ENCODE measurements at regions not wholly inside any gene's neighbourhood (a gene's known extent, or its start where the extent isn't known, plus 50 kb on each side); places are given as distances from the start of the nearest gene placed in this dataset.

- intact Hi-C loops (cut with micrococcal nuclease), result no loop called here
- Histone ChIP-seq H3K4me2 (ENCODE audit: low read length) (no peak overlapping the region), H3K4me1 (ENCODE audit: control insufficient read depth in 1 of 2, insufficient read depth in 2 of 2, low read length in 2 of 2) (peaks cover 21 to 69% of the 10 kb centered on the region in 2 experiments), H3K4me3 (replicated peaks in 1 of 2; ENCODE audit: low read depth in 1 of 2, low read length in 2 of 2) (no peak overlapping the region), H2AFZ (ENCODE audit: low read depth, low read length, poor library complexity, severe bottlenecking) (no peak overlapping the region), H3K79me2 (ENCODE audit: insufficient read depth, low read length) (no peaks in the 10 kb centered on the region), H4K20me1 (ENCODE audit: insufficient read depth) (no peaks in the 10 kb centered on the region), H3K27me3 (ENCODE audit: insufficient read depth, low read length) (no peaks in the 10 kb centered on the region), H3K36me3 (ENCODE audit: control insufficient read depth in 1 of 2, insufficient read depth in 2 of 2, low read length in 2 of 2) (no peaks in the 10 kb centered on the region), H3K27ac (ENCODE audit: low read depth, low read length) (no peak overlapping the region), H3K9ac (ENCODE audit: low read length) (no peak overlapping the region), H3K9me3 (ENCODE audit: control insufficient read depth in 1 of 2, insufficient read depth in 1 of 2, low read depth in 1 of 2, low read length in 2 of 2) (no peaks in the 10 kb centered on the region), H3K9me2 (ENCODE audit: insufficient read depth) (no peaks in the 10 kb centered on the region)
- no TSS peak for BruUV-seq (replicated peaks)
- ChIA-PET POLR2A (no interaction called here), RAD21 (ENCODE audit: low non-redundant PET in 1 of 2, low total read pairs in 2 of 2, uncharacterized antibody in 2 of 2, unreplicated experiment in 2 of 2) (no interaction called here), CTCF (no interaction called here)
- no peak for TF ChIP-seq ELF1 (IDR thresholded peaks at IDR 0.05; ENCODE audit: borderline replicate concordance, low read depth)
- no peak for TF ChIP-seq POLR2AphosphoS5 (IDR thresholded peaks at IDR 0.05; ENCODE audit: low read depth, low read length)
- no peak for TF ChIP-seq SP1 (IDR thresholded peaks at IDR 0.05; ENCODE audit: low read depth)
- no peak for TF ChIP-seq EGR1 (IDR thresholded peaks at IDR 0.05; ENCODE audit: low read depth)
- TF ChIP-seq RAD21 (IDR thresholded peaks at IDR 0.05; ENCODE audit: low read depth), result no peak
- ATAC-seq (no peak), DNase-seq (ENCODE audit: low read depth, low spot score) (no peak)
These were observed 116.5 kb upstream of the ALDH1A3 start for GRCh38 chr15:100762913-100763834.

DNA sequence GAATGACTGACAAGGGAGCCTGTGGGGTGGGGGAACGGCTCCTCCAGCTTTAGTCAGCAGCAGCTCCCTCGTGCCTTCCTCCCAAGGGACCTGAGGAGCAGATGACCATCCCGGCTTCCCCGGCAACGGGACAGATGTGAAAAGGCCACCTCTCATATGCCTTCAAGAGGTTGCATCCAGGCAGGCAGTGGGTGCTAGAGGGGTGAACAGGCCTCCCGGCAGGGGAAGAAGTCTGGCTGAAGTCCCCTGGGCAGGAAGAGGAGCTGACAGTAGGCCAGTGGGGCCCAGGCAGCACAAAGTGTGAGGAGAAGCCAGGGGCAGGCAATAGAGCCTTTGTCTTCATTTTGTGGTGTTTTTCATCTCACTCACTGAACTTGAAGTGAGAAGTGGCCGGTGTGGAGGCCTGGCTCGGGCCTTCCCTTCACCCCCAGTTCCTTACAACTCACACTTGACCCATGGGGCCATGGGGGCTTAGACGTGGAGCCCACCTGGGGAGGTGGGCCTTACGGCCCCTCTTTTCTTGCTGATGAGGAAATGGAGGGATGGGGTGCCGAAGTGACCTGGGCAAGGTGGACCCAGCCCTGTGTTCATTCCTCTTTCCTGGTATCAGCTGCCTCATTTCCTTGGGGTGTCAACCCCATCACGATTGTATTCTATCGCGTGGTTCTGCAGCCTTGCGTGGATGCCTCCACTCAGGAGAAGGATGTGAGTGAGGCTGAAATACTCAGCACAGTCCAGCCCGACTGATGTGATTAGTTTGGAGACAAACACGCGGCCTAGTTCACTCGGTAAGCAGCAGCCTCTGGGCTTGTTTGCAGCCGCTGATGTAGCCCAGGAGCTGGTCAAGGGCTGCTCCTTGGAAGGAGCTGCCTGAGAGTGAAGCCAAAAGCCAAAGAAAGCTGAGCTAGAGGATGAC, 115.5 kb upstream of the ALDH1A3 start:
- Histone ChIP-seq H2AFZ (ENCODE audit: low read depth, low read length, poor library complexity, severe bottlenecking) (no peak overlapping the region), H3K4me3 (replicated peaks in 1 of 2; ENCODE audit: low read depth in 1 of 2, low read length in 2 of 2) (no peak overlapping the region), H3K9ac (ENCODE audit: low read length) (no peak overlapping the region; the same call in 1 of the 2 replicates), H3K4me2 (ENCODE audit: low read length) (no peak overlapping the region), H3K79me2 (ENCODE audit: insufficient read depth, low read length) (no peaks in the 10 kb centered on the region), H3K4me1 (ENCODE audit: control insufficient read depth in 1 of 2, insufficient read depth in 2 of 2, low read length in 2 of 2) (peaks cover 13 to 60% of the 10 kb centered on the region in 2 experiments), H3K9me3 (ENCODE audit: control insufficient read depth in 1 of 2, insufficient read depth in 1 of 2, low read depth in 1 of 2, low read length in 2 of 2) (no peaks in the 10 kb centered on the region), H3K27me3 (ENCODE audit: insufficient read depth, low read length) (no peaks in the 10 kb centered on the region), H3K27ac (ENCODE audit: low read depth, low read length) (no peak overlapping the region), H4K20me1 (ENCODE audit: insufficient read depth) (no peaks in the 10 kb centered on the region), H3K9me2 (ENCODE audit: insufficient read depth) (no peaks in the 10 kb centered on the region), H3K36me3 (ENCODE audit: control insufficient read depth in 1 of 2, insufficient read depth in 2 of 2, low read length in 2 of 2) (no peaks in the 10 kb centered on the region)
- intact Hi-C loops (cut with micrococcal nuclease), result no loop called here
- no peak for DNase-seq (ENCODE audit: low read depth, low spot score)
- ChIA-PET CTCF (no interaction called here), RAD21 (ENCODE audit: low non-redundant PET in 1 of 2, low total read pairs in 2 of 2, uncharacterized antibody in 2 of 2, unreplicated experiment in 2 of 2) (no interaction called here), POLR2A (no interaction called here)
- no TSS peak for BruUV-seq (replicated peaks)
- ATAC-seq, result no peak
- TF ChIP-seq CTCF (IDR thresholded peaks at IDR 0.05 in 2 of 3, conservative IDR thresholded peaks at IDR 0.05 in 1 of 3; ENCODE audit: borderline replicate concordance in 1 of 3, insufficient read depth in 1 of 3, low read depth in 2 of 3, low read length in 2 of 3), result no peak
- TF ChIP-seq ELF1 (IDR thresholded peaks at IDR 0.05; ENCODE audit: borderline replicate concordance, low read depth), result no peak
- TF ChIP-seq EZH2phosphoT487 (IDR thresholded peaks at IDR 0.05; ENCODE audit: borderline replicate concordance), result no peak
- no peak for TF ChIP-seq REST (IDR thresholded peaks at IDR 0.05; ENCODE audit: low read depth)
- no peak for TF ChIP-seq SP1 (IDR thresholded peaks at IDR 0.05; ENCODE audit: low read depth)
- no peak for TF ChIP-seq POLR2A (IDR thresholded peaks at IDR 0.05; ENCODE audit: borderline replicate concordance, extremely low read depth, insufficient read depth, insufficient read length)
- no peak for TF ChIP-seq CEBPB (IDR thresholded peaks at IDR 0.05; ENCODE audit: low read depth)
- no peak for TF ChIP-seq POLR2AphosphoS5 (IDR thresholded peaks at IDR 0.05; ENCODE audit: low read depth, low read length)
- TF ChIP-seq SRF (IDR thresholded peaks at IDR 0.05; ENCODE audit: low read depth), result no peak
- TF ChIP-seq EGR1 (IDR thresholded peaks at IDR 0.05; ENCODE audit: low read depth), result no peak
